CD8-positive, alpha-beta memory T cell (primary cell): ENCODE measurements at regions not wholly inside any gene's neighbourhood (a gene's known extent, or its start where the extent isn't known, plus 50 kb on each side); places are given as distances from the start of the nearest gene placed in this dataset.

Experiments used
- CTCF ChIA-PET: fragments of 350-600 bp; sonication (Branson Sonifier 250); formaldehyde crosslinking; loops from one replicate; lab custom pipeline; 2021; ENCODE audit warnings: antibody characterized with exemption; lab: Charles Lee
- POLR2A ChIA-PET: fragments of 350-600 bp; sonication (Branson Sonifier 250); formaldehyde crosslinking; loops from one replicate; lab custom pipeline; 2021; ENCODE audit warnings: antibody characterized with exemption; lab: Charles Lee
- DNase-seq, 5 donors: peaks; one replicate each; pipeline versions ENCODE4 v3.0.0 to v3.0.0-alpha.2; 2020 to 2022; ENCODE audit warnings: mixed read lengths in 1 of 5
- H3K27ac ChIP-seq: one replicate; pipeline ENCODE4 v1.7.0; 2013; ENCODE audit warnings: low read depth, mild to moderate bottlenecking, low read length, moderate library complexity
- H3K27me3 ChIP-seq: 2 replicates; pipeline ENCODE4 v1.7.0; 2013; ENCODE audit warnings: low read length, mild to moderate bottlenecking; ENCODE audit not compliant: insufficient read depth, poor library complexity, severe bottlenecking
- H3K36me3 ChIP-seq: 2 replicates; pipeline ENCODE4 v1.7.0; 2013; ENCODE audit warnings: mild to moderate bottlenecking, low read length, moderate library complexity; ENCODE audit not compliant: insufficient read depth
- H3K4me1 ChIP-seq: 2 replicates; pipeline ENCODE4 v1.7.0; 2013; ENCODE audit warnings: mild to moderate bottlenecking, low read length, moderate library complexity; ENCODE audit not compliant: insufficient read depth
- H3K4me3 ChIP-seq: 2 replicates; pipeline ENCODE4 v1.7.0; 2013; ENCODE audit warnings: mild to moderate bottlenecking, low read length
- H3K9me3 ChIP-seq: 2 replicates; pipeline ENCODE4 v1.7.0; 2013; ENCODE audit warnings: mild to moderate bottlenecking, low read length
- H3K27ac Mint-ChIP-seq, 8 donors: one replicate each; pipeline ENCODE4 v1.8.0; 2020 to 2021; ENCODE audit warnings: mixed read lengths in 8 of 8, mild to moderate bottlenecking in 6 of 8, inconsistent platforms in 3 of 8, moderate library complexity in 3 of 8
- H3K27me3 Mint-ChIP-seq, 2 donors: one replicate each; pipeline ENCODE4 v1.8.0; 2020 to 2021; ENCODE audit warnings: mixed read lengths in 2 of 2, mild to moderate bottlenecking in 1 of 2, moderate library complexity in 1 of 2
- H3K36me3 Mint-ChIP-seq, 3 donors: one replicate each; pipeline ENCODE4 v1.8.0; 2020 to 2021; ENCODE audit warnings: mixed read lengths in 3 of 3, inconsistent platforms in 1 of 3, mild to moderate bottlenecking in 1 of 3
- H3K4me1 Mint-ChIP-seq, 3 donors: one replicate each; pipeline ENCODE4 v1.8.0; 2020 to 2021; ENCODE audit warnings: mixed read lengths in 3 of 3, inconsistent platforms in 1 of 3, mild to moderate bottlenecking in 1 of 3
- H3K4me3 Mint-ChIP-seq, 7 donors: one replicate each; pipeline ENCODE4 v1.8.0; 2020 to 2021; ENCODE audit warnings: mixed read lengths in 7 of 7, mild to moderate bottlenecking in 6 of 7, moderate library complexity in 4 of 7, inconsistent platforms in 2 of 7
- H3K9me3 Mint-ChIP-seq, 5 donors: one replicate each; pipeline ENCODE4 v1.8.0; 2020 to 2022; ENCODE audit warnings: mixed read lengths in 5 of 5, mild to moderate bottlenecking in 3 of 5, moderate library complexity in 2 of 5, inconsistent platforms in 1 of 5

GRCh38 chr7:45976485-45976856, 55.4 kb upstream of the IGFBP3 start:
- Histone ChIP-seq H3K27ac (no peak overlapping the region), H3K36me3 (no peaks in the 10 kb centered on the region), H3K9me3 (no peaks in the 10 kb centered on the region), H3K4me1 (no peaks in the 10 kb centered on the region), H3K27me3 (no peaks in the 10 kb centered on the region), H3K4me3 (no peak overlapping the region)
- no peak for DNase-seq
- no peak overlapping the region for H3K4me3 Mint-ChIP-seq
- ChIA-PET POLR2A (no interaction called here), CTCF (no interaction called here)
- H3K27ac Mint-ChIP-seq, result no peak overlapping the region
- peaks cover 0 to 22% (median 0%) of the 10 kb centered on the region in 3 donors for H3K36me3 Mint-ChIP-seq
- no peaks in the 10 kb centered on the region for H3K27me3 Mint-ChIP-seq
- H3K9me3 Mint-ChIP-seq, result peaks cover 0 to 3% (median 0%) of the 10 kb centered on the region in 5 donors
- peaks cover 0 to 6% (median 0%) of the 10 kb centered on the region in 3 donors for H3K4me1 Mint-ChIP-seq

- DNase-seq, result no peak
- Histone ChIP-seq H3K27ac (no peak overlapping the region), H3K4me3 (no peak overlapping the region), H3K4me1 (no peaks in the 10 kb centered on the region), H3K36me3 (no peaks in the 10 kb centered on the region), H3K27me3 (no peaks in the 10 kb centered on the region), H3K9me3 (no peaks in the 10 kb centered on the region)
- no peak overlapping the region for H3K27ac Mint-ChIP-seq
- H3K4me3 Mint-ChIP-seq, result no peak overlapping the region
- POLR2A ChIA-PET, result no interaction called here
- peaks cover 0 to 1% of the 10 kb centered on the region in 2 donors for H3K27me3 Mint-ChIP-seq
- H3K4me1 Mint-ChIP-seq, result peaks cover 0 to 6% (median 0%) of the 10 kb centered on the region in 3 donors
- peaks cover 0 to 18% (median 0%) of the 10 kb centered on the region in 3 donors for H3K36me3 Mint-ChIP-seq
- CTCF ChIA-PET, result no interaction called here
- peaks cover 0 to 3% (median 0%) of the 10 kb centered on the region in 5 donors for H3K9me3 Mint-ChIP-seq
Measured at GRCh38 chr7:45975847-45976484, 54.9 kb upstream of the IGFBP3 start.

GRCh38 chr7:45975367-45975766, 54.3 kb upstream of the IGFBP3 start:
- H3K4me3 Mint-ChIP-seq, result no peak overlapping the region
- no peak for DNase-seq
- peaks cover 0 to 3% (median 0%) of the 10 kb centered on the region in 5 donors for H3K9me3 Mint-ChIP-seq

GRCh38 chr7:45974540-45975360, 53.7 kb upstream of the IGFBP3 start:
- Histone ChIP-seq H3K9me3 (no peaks in the 10 kb centered on the region), H3K27me3 (no peaks in the 10 kb centered on the region), H3K27ac (no peak overlapping the region), H3K4me3 (no peak overlapping the region), H3K4me1 (no peaks in the 10 kb centered on the region), H3K36me3 (no peaks in the 10 kb centered on the region)
- Mint-ChIP-seq H3K4me1 (peaks cover 0 to 6% (median 0%) of the 10 kb centered on the region in 3 donors), H3K36me3 (peaks cover 0 to 11% (median 0%) of the 10 kb centered on the region in 3 donors), H3K4me3 (no peak overlapping the region), H3K27ac (no peak overlapping the region), H3K9me3 (peaks cover 0 to 3% (median 0%) of the 10 kb centered on the region in 5 donors), H3K27me3 (peaks cover 0 to 1% of the 10 kb centered on the region in 2 donors)
- POLR2A ChIA-PET, result no interaction called here
- CTCF ChIA-PET, result no interaction called here
- DNase-seq, result no peak

More at GRCh38 chr7:45975367-45975766, 54.3 kb upstream of the IGFBP3 start:
- H3K4me1 Mint-ChIP-seq, result peaks cover 0 to 6% (median 0%) of the 10 kb centered on the region in 3 donors
- no peaks in the 10 kb centered on the region for H3K4me1 ChIP-seq
- CTCF ChIA-PET, result no interaction called here
- peaks cover 0 to 13% (median 0%) of the 10 kb centered on the region in 3 donors for H3K36me3 Mint-ChIP-seq
- POLR2A ChIA-PET, result no interaction called here
- H3K4me3 ChIP-seq, result no peak overlapping the region
- H3K27ac Mint-ChIP-seq, result no peak overlapping the region
- no peaks in the 10 kb centered on the region for H3K9me3 ChIP-seq
- peaks cover 0 to 1% of the 10 kb centered on the region in 2 donors for H3K27me3 Mint-ChIP-seq
- H3K27me3 ChIP-seq, result no peaks in the 10 kb centered on the region
- no peaks in the 10 kb centered on the region for H3K36me3 ChIP-seq
- no peak overlapping the region for H3K27ac ChIP-seq

GRCh38 chr7:45973725-45974532, 52.9 kb upstream of the IGFBP3 start:
- Histone ChIP-seq H3K27me3 (no peaks in the 10 kb centered on the region), H3K36me3 (no peaks in the 10 kb centered on the region), H3K4me1 (no peaks in the 10 kb centered on the region), H3K27ac (no peak overlapping the region), H3K9me3 (no peaks in the 10 kb centered on the region), H3K4me3 (no peak overlapping the region)
- H3K4me3 Mint-ChIP-seq, result no peak overlapping the region
- H3K27me3 Mint-ChIP-seq, result peaks cover 0 to 1% of the 10 kb centered on the region in 2 donors
- no peak overlapping the region for H3K27ac Mint-ChIP-seq
- no peak for DNase-seq
- peaks cover 0 to 4% (median 0%) of the 10 kb centered on the region in 3 donors for H3K36me3 Mint-ChIP-seq
- POLR2A ChIA-PET, result no interaction called here
- H3K4me1 Mint-ChIP-seq, result peaks cover 0 to 6% (median 0%) of the 10 kb centered on the region in 3 donors
- CTCF ChIA-PET, result no interaction called here
- H3K9me3 Mint-ChIP-seq, result peaks cover 0 to 3% (median 0%) of the 10 kb centered on the region in 5 donors

- H3K27ac Mint-ChIP-seq, result no peak overlapping the region
- H3K9me3 ChIP-seq, result no peaks in the 10 kb centered on the region
- ChIA-PET POLR2A (no interaction called here), CTCF (no interaction called here)
- no peaks in the 10 kb centered on the region for H3K4me1 ChIP-seq
- H3K9me3 Mint-ChIP-seq, result peaks cover 0 to 3% (median 0%) of the 10 kb centered on the region in 5 donors
- H3K27ac ChIP-seq, result no peak overlapping the region
- no peaks in the 10 kb centered on the region for H3K36me3 ChIP-seq
- no peak for DNase-seq
- H3K27me3 ChIP-seq, result no peaks in the 10 kb centered on the region
- H3K27me3 Mint-ChIP-seq, result peaks cover 0 to 1% of the 10 kb centered on the region in 2 donors
- no peak overlapping the region for H3K4me3 Mint-ChIP-seq
- H3K4me1 Mint-ChIP-seq, result peaks cover 0 to 6% (median 0%) of the 10 kb centered on the region in 3 donors
- H3K4me3 ChIP-seq, result no peak overlapping the region
- H3K36me3 Mint-ChIP-seq, result no peaks in the 10 kb centered on the region
Measured at GRCh38 chr7:45972629-45973312, 51.7 kb upstream of the IGFBP3 start.

- H3K9me3 Mint-ChIP-seq, result peaks cover 0 to 3% (median 0%) of the 10 kb centered on the region in 5 donors
- POLR2A ChIA-PET, result no interaction called here
- H3K9me3 ChIP-seq, result no peaks in the 10 kb centered on the region
Measured at GRCh38 chr7:45971661-45972175, 50.6 kb upstream of the IGFBP3 start.

More at GRCh38 chr7:45971661-45972175, 50.6 kb upstream of the IGFBP3 start:
- CTCF ChIA-PET, result no interaction called here
- no peak overlapping the region for H3K4me3 Mint-ChIP-seq
- H3K27ac Mint-ChIP-seq, result no peak overlapping the region
- H3K27me3 ChIP-seq, result no peaks in the 10 kb centered on the region
- H3K4me1 Mint-ChIP-seq, result peaks cover 0 to 6% (median 0%) of the 10 kb centered on the region in 3 donors
- no peaks in the 10 kb centered on the region for H3K36me3 Mint-ChIP-seq
- no peak overlapping the region for H3K27ac ChIP-seq
- no peak for DNase-seq
- peaks cover 0 to 3% of the 10 kb centered on the region in 2 donors for H3K27me3 Mint-ChIP-seq
- no peak overlapping the region for H3K4me3 ChIP-seq
- no peaks in the 10 kb centered on the region for H3K4me1 ChIP-seq
- H3K36me3 ChIP-seq, result no peaks in the 10 kb centered on the region
